H1 (cell line): ENCODE measurements at regions not wholly inside any gene's neighbourhood (a gene's known extent, or its start where the extent isn't known, plus 50 kb on each side); places are given as distances from the start of the nearest gene placed in this dataset.

Source experiments
- BCL11A ChIP-seq, 2 experiments: IDR thresholded peaks; one replicate each; pipeline ENCODE4 v1.6.1; 2011; ENCODE audit warnings: low read depth in 2 of 2, low read length in 2 of 2, mild to moderate bottlenecking in 2 of 2
- EP300 ChIP-seq, 2 experiments: IDR thresholded peaks; 1 replicate in 1 of 2; 2 replicates in 1 of 2; pipeline ENCODE4 v1.6.1; 2011 to 2012; ENCODE audit warnings: low read depth in 2 of 2, low read length in 2 of 2, mild to moderate bottlenecking in 2 of 2, borderline replicate concordance in 1 of 2, inconsistent platforms in 1 of 2, moderate library complexity in 1 of 2
- GTF2F1 ChIP-seq: IDR thresholded peaks from 2 replicates; pipeline ENCODE4 v1.6.1; 2012; ENCODE audit warnings: low read depth, low read length, improper control_type of control experiment, borderline replicate concordance

- no peak for TF ChIP-seq EP300 (IDR thresholded peaks at IDR 0.05; ENCODE audit: borderline replicate concordance in 1 of 2, low read depth in 2 of 2, low read length in 2 of 2)
- no peak for TF ChIP-seq BCL11A (IDR thresholded peaks at IDR 0.05; ENCODE audit: low read depth in 2 of 2, low read length in 2 of 2)
- no peak for TF ChIP-seq GTF2F1
Observed at GRCh38 chr6:22636452-22636851, 67.1 kb downstream of the HDGFL1 start (continued).
